GF-D8 (cell line): ENCODE measurements at regions not wholly inside any gene's neighbourhood (a gene's known extent, or its start where the extent isn't known, plus 50 kb on each side); places are given as distances from the start of the nearest gene placed in this dataset.
"Not testable (repeated sequence)": the region's sequence is repeated elsewhere in the genome, so short reads cannot be mapped to it uniquely, and the experiment has no call there.

Experiments
- DNase-seq: peaks from one replicate; lab custom pipeline; 2025; lab: John Stamatoyannopoulos, UW

DNA sequence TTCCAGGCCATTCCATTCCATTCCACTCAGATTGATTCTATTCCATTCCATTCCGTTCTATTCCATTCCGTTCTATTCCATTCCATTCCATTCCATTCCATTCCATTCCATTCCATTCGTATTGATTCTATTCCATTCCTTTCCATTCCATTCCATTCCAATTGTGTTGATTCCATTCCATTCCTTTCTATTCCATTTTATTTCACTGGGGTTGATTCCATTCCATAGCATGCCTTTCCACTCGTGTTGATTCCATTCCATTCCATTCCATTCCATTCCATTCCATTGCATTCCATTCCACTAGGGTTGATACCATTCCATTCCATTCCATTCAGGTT is 1142.3 kb downstream of the RPIA start:
- DNase-seq, result no peak

DNA sequence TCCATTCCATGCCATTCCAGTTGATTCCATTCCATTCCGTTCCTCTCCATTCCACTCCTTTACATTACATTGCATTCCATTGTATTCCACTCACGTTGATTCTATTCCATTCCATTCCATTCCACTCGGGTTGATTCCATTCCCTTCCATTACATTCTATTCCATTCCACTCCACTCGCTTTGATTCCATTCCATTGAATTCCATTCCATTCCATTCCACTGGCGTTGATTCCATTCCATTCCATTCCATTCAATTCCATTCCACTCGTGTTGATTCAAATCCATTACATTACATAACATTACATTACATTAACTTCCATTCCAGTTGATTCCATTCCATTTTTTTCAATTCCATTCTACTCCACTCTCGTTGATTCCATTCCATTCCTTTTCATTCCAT is 1142.8 kb downstream of the RPIA start:
- DNase-seq, result no peak

DNA sequence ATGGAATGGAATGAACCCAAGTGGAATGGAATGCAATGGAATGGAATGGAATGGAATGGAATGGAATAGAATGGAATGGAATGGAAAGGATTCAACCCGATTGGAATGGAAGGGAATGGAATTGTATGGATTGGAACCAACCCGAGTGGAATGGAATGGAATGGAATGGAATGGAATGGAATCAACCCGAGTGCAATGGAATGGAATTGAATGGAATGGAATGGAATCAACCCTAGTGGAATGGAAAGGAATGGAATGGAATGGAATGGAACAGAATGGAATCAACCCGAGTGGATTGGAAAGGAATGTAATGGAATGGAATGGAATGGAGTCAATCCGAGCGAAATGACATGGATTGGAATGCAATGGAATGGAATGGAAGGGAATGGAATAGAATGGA is 1144.9 kb downstream of the RPIA start:
- not testable (repeated sequence) for DNase-seq

DNA sequence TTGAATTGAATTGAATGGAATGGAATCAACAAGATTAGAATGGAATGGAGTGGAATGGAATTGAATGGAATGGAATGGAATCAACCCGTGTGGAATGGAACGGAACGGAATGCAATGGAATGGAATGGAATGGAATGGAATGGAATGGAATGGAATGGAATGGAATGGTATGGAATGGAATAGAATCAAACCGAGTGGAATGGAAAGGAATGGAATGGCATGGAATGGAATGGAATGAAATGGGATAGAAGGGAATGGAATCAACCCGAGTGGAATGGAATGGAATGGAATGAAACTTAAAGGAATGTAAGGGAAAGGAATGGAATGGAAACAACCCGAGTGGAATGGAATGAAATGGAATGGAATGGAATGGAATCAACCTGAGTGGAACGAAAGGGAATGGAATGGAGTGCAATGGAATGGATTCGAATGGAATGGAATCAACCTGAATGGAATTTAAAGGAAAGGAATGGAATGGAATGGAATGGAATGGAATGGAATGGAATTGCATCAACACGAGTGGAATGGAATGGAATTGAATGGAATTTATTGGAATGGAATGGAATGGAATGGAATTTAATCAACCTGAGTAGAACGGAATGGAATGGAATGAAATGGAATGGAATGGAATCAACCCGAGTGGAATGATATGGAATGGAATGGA is 1146.6 kb downstream of the RPIA start:
- DNase-seq, result no peak

DNA sequence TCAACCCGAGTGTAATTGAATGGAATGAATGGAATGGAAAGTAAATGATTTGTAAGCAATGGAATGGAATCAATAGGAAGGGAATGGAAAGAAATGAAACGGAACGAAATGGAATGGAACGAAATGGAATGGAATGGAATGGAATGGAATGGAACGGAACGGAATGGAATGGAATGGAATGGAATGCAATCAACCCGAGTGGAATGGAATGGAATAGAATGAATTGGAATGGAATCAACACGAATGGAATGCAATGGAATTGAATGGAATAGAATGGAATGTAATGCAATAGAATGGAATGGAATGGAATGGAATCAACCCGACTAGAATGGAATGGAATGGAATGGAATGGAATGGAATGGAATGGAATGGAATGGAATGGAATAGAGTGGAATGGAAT is 1148.7 kb downstream of the RPIA start:
- DNase-seq, result not testable (repeated sequence)

DNA sequence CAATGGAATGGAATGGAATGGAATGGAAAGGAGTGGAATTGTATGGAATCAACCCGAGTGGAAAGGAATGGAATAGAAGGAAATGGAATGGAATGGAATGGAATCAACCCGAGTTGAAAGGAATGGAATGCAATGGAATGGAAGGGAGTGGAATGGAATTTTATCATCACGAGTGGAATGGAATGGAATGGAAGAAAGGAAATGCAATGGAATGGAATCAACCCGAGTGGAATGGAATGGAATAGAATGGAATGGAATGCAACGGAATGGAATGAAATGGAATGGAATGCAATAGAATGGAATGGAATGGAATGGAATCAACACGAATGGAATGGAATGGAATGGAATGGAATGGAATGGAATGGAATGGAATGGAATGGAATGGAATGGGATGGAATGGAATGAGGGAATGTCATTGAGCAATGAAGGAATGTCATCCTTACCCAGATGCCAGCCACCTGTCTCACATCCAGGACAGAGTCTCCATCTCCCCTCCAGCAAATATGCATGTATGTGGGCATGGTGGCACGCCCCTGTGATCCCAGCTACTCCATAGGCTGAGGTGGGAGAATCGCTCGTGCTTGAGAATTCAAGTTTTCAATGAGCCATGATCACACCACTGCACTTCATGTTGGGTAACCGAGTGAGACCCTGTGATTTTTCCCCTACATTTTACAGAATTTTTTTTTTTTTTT is 1149.5 kb downstream of the RPIA start:
- DNase-seq, result not testable (repeated sequence)

DNA sequence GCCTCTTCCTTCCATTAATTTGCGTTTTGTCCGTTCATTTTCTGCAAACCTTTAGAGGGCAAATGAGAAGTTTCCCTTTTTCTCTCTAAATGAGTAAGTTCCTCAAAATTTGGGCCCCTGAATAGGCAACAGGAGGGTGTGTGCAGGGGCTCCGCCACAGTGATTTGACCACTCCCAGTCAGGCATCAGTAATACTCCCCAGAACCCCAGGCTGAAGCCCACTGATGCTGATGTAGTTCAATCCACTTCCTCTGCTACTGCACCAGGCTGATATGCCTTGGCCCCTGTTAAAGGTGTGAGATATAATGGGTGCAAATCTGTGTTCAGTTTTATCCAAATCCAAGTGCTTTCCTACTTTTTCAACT is 1150.0 kb downstream of the RPIA start:
- DNase-seq, result no peak

DNA sequence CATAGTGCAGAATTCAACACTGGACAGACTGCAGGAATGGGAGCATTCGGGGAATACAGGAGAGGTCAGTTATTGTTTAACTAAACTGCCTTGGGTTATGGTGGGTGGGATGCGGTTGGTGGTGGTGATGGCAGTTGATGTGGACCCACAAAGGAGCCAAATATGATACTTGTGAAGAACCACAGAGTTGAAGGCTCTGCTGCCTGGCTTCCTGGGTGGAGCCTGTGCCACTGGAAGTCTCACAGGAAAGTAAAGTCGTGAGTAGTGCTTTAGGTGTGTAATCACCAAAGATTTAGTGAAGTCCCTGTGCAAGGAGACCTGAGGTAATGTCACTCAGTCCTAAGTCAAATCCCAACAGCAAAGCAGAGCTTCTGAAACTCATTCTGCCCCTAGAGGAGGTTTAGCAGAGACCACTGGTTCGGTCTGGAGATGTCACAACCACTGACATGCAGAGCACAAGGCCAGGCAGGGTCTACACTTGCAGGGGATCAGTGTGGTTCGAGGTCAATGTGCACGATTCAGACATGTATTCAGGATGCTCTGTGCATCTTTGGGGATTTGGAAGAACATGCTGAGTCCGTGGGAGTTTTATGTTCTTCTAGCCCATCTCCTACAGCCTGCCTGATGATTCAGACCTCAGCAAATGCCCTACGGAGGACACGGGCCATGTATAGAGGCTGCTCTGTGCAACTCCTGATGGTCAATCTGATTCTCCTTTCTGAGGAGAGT is 1150.9 kb downstream of the RPIA start:
- DNase-seq, result no peak

DNA sequence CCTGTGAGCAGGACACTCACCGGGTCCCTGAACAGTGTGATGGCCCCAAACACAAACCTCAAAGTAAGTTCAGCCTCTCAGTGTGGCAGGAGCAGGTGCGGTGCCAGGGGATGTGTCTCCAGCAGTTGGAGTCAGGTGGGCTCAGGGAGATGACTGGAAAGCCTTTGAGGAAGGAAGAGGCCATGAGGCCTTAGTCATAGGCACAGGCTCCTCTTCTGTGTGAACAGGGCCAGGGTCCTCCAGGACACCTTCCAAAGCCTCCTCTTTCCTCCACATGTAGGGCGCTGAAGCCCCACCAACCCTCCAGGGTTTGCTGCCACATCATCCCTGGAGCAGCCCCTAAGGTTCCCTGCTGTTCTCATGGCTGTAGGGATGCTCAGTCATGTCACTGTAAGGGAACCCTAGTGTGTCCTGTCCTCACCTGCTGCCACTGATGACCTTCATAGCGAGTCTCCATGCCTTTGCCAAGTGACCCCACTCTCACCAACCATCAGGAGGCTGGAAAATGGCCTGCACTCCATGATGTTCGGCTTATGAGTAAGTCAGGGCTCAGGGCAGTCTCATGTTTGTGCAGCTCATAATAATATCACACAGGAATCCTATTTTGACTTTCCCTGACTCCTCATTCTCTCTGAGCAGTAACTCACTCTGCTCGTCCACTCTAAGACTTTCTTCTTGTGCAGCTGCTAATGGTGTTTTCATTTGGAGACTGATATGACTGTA is 1152.9 kb downstream of the RPIA start:
- no peak for DNase-seq

DNA sequence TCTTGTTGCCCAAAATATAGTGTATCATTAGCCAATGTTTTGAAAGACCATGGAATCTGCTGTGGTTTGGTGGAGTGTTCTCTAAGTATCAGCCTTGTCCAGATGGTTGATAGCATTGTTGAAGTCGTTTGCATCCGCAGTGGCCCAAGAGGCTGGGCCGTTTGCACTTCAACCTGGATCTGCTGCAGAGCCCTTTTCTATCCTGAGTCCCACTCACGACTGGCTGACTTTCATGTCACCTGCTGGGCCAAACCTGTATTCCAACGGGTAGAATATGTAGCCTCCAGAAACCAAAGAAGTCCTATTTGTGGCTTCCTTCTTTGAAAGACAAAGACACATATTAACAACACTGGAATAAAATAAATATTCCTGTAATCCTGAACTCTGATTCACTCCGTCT is 1154.1 kb downstream of the RPIA start:
- DNase-seq, result no peak

DNA sequence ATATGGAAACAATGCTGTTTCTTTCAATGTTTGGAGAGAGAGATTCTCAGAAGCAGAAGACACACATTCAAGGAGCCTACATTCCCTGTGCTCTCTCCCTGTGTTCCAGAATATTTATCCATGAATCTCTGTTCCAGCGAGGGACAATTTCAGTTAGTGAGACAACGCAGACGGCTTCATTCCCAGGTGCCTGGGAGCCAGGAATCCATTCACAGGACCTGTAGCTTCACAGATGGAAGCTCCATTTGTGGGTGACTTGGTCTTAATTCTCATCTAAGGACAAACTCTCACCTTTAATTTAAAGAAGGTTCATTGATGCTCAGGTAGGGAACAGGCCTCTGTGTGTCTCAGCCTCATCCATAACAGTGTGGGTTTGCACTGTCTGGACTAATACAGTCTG is 1156.6 kb downstream of the RPIA start:
- DNase-seq, result no peak

DNA sequence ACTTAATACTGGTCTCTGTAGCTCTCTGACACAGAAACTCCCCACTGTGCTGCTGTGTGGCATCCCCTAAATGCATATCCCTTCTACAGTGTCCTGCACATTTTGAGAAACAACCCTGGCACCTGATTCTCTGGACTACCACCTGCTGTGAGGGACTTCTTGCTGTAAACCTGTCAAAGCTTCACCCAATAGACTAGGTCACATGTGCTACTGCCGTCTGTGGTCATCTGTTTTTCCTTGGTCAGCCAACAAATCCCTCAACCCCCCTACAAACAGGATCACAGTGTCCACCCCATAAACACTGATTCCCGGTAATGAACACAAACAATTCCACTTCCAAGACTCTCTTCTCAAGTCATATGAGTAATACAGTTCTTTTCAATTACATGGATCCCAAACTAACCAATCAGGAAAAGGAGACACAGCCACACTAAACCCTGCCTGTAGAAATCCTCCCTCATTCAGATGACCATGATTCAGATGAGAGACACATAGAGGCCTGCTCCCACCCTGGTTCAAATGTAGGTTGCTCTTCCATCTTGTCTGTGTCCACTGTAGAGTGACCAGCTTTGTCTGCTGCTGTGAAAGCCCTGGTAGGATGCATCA is 1157.4 kb downstream of the RPIA start:
- DNase-seq, result no peak

DNA sequence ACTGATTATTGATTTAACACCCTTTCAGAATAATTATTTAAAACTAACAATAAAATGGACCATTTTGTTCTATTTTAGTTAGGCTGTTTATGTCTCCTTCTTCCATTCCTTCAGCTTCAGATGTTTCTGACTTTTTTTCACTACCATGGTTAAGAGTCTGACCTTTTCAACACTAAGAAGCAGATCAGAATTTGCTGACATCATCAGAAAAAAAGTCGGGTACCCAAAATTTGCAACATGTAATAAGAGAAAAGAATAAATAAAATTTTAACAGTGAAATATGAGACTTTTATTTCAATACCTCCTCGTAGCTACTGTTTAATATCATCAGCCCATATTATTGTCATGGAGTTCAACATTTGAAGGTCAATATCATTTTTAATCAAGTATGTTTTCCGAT is 1158.3 kb downstream of the RPIA start:
- no peak for DNase-seq

DNA sequence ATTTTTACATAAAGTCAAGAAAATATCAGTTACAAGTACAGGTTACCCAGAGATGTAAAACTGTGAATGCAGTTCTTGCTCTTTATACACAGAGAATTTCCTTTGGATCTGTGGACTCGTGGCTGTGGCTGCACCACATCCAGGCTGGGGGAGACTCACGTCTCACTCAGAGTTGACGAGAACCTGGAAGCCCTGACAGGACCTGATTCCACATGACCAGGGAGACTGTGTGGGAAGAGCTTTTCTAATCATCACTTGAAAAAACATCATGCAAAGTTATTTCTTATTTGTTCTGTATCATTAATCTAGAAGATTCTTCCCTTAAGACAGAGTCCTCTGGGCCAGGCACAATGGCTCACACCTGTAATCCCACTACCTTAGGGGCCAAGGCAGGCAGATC is 1159.0 kb downstream of the RPIA start:
- no peak for DNase-seq

DNA sequence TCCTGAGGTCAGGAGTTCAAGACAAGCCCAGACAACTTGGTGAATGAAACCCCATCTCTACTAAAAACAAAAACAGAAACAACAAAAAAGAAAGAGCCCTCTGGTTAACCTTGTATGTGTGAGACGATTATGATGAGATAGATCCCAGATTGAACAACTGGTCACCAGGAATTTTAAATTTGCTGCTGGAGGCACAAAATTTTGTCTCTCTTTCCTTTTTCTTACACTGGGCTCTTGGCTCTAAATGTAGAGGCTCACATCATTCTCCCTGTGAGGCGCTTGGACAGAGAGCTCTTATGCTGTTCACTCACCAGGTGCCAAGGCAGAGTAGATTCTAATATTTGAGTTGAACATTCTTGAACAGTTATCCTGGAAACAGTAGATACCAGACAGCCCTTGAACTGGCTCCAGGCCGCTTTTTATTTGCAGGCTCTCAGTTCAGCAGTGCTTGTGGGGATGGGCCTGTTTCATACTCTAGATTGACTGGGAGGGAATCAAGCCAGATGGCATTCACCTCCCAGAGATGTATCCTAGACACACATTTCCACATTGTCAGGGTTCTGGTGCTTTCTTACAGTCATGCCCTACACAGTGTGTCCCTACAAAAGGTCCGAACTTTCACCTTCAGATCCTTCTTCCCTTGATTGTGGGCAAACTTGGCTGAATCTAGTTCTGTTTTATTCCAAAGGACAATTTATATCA is 1159.6 kb downstream of the RPIA start:
- DNase-seq, result no peak

DNA sequence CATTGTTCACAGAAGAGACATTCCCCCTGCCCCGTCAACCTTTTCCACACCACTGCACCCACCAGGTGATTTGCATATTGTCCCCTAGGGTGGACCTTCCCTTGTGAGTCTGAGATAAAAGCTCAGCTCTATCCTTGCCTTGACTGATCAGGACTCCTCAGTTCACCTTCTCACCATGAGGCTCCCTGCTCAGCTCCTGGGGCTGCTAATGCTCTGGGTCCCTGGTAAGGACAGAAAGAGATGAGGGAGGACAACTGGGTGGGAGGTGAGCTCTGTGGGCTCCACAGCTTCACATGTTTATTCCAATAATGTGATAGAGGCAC is 1160.1 kb downstream of the RPIA start:
- no peak for DNase-seq

DNA sequence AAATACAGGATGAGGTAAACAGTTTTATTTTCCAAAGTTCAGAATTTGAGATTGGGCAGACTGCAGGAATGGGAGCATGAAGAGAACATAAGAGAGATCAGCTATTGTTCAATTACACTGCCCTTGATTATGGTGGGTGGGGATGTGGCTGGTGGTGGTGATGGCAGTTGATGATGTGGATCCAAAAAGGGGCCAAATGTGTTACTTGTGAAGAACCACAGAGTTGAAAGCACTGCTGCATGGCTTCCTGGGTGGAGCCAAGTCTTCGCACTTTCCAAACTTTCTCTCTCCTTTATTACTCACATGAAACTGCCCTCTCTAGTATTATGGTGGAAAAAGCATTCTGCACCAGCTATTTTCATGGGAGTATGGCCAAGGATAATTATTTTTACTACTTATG is 1162.0 kb downstream of the RPIA start:
- DNase-seq, result not testable (repeated sequence)

DNA sequence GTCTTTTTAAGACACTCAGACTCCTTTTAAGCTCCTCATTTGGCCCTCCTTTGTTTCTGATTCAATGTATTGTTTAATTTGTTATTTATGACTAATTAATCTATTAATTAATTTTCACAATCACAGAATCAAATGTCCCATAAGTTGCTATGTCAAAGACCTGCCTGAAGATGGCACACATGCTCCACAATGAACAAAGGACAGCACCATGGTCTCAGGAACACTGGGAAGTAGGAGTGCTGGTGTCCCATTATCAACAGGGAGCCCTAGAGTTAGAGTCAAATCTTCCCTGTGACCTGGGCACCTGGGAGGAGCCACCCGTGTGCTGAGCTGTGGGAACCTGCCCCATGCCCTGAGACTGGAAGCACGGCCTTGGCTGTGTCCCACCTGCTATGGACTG is 1164.3 kb downstream of the RPIA start:
- DNase-seq, result not testable (repeated sequence)

DNA sequence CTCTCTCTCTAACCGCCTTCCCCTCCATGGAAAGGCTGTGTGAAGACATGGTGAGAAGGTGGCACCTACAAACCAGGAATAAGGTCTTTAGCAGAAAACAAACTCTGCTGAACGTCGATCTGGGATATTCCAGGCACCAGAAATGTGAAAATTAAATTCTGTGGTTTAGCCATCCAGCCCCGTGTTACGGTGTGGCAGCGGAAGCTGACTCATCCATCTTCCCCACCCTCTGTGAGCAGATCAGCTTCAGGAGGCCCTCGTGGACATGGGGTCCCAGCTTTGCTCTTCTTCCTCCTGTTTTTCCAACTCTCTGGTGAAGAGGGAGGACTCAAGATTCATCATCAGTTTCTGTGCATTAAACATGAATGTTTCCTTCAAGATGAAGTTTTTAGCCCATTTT is 1164.8 kb downstream of the RPIA start:
- DNase-seq, result not testable (repeated sequence)

DNA sequence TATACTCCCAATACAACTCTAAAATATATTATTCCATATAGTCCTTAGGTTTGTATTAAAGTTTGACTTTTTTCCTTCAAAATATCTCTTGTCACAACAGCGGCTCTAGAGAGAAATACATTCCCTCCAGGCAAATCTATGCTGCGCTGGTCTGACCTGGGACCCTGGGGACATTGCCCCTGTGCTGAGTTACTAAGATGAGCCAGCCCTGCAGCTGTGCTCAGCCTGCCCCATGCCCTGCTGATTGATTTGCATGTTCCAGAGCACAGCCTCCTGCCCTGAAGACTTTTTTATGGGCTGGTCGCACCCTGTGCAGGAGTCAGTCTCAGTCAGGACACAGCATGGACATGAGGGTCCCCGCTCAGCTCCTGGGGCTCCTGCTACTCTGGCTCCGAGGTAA is 1170.7 kb downstream of the RPIA start:
- not testable (repeated sequence) for DNase-seq

DNA sequence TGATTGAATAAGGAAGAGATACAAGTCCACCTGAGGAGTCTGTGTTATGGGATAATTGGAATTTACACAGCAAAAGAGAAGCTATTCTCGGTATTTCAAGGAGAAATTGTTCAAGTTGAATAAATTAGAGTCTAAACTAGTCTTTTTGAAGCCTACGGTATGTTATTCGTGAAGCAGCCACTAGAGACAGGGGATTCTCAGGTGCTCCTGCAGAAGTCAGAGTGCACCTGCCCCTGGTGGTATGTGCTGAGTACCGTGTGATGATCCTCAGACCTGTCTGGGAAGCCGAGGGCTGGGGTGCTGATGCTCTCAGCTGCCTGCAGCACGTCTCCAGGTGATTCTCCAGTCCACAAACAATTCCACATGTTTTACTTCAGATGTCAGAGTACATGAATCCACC is 1171.7 kb downstream of the RPIA start:
- not testable (repeated sequence) for DNase-seq
